ENCODE measurements at regions not wholly inside any gene's neighbourhood (a gene's known extent, or its start where the extent isn't known, plus 50 kb on each side); places are given as distances from the start of the nearest gene placed in this dataset.

- peak; percentile 13 for DNase-seq
- no peak for TF ChIP-seq CTCF (IDR thresholded peaks at IDR 0.05; ENCODE audit: low read depth, low read length, missing control alignments)
- no peak overlapping the region for H3K27ac ChIP-seq
- H3K36me3 ChIP-seq (replicated peaks): no peaks in the 10 kb centered on the region
- no peaks in the 10 kb centered on the region for H3K27me3 ChIP-seq (replicated peaks)
- no peak overlapping the region for H3K4me3 ChIP-seq (ENCODE audit: low read depth, low read length)
- in situ Hi-C loops (cut with HindIII; ENCODE audit: low pct_ligation_motif_present, low sequenced_read_pairs): no loop called here
Measured at GRCh38 chr3:63753567-63753966, 65.5 kb upstream of the C3orf49 start.

GRCh38 chr3:63753995-63754394 is 65.1 kb upstream of the C3orf49 start:
- TF ChIP-seq CTCF (IDR thresholded peaks at IDR 0.05; ENCODE audit: low read depth, low read length, missing control alignments): no peak

GRCh38 chr3:63762180-63762579 is 56.9 kb upstream of the C3orf49 start:
- Histone ChIP-seq H3K27me3 (replicated peaks) (no peaks in the 10 kb centered on the region), H3K36me3 (replicated peaks) (no peaks in the 10 kb centered on the region), H3K27ac (no peak overlapping the region), H3K4me3 (ENCODE audit: low read depth, low read length) (no peak overlapping the region)
- in situ Hi-C loops (cut with HindIII; ENCODE audit: low pct_ligation_motif_present, low sequenced_read_pairs): no loop called here
- no peak for DNase-seq
- TF ChIP-seq CTCF (IDR thresholded peaks at IDR 0.05; ENCODE audit: low read depth, low read length, missing control alignments): no peak

More at GRCh38 chr3:63753995-63754394, 65.1 kb upstream of the C3orf49 start:
- Histone ChIP-seq H3K4me3 (ENCODE audit: low read depth, low read length) (no peak overlapping the region), H3K36me3 (replicated peaks) (no peaks in the 10 kb centered on the region), H3K27ac (no peak overlapping the region), H3K27me3 (replicated peaks) (no peaks in the 10 kb centered on the region)
- in situ Hi-C loops (cut with HindIII; ENCODE audit: low pct_ligation_motif_present, low sequenced_read_pairs): no loop called here
- DNase-seq: no peak

GRCh38 chr3:63762934-63763550 is 56.1 kb upstream of the C3orf49 start:
- no peaks in the 10 kb centered on the region for H3K36me3 ChIP-seq (replicated peaks)
- in situ Hi-C loops (cut with HindIII; ENCODE audit: low pct_ligation_motif_present, low sequenced_read_pairs): no loop called here
- no peak overlapping the region for H3K27ac ChIP-seq
- TF ChIP-seq CTCF (IDR thresholded peaks at IDR 0.05; ENCODE audit: low read depth, low read length, missing control alignments): no peak
- no peaks in the 10 kb centered on the region for H3K27me3 ChIP-seq (replicated peaks)
- peak overlapping the region; percentile 4 for H3K4me3 ChIP-seq (ENCODE audit: low read depth, low read length)
- peak; percentile 11 for DNase-seq

- Histone ChIP-seq H3K27ac (no peak overlapping the region), H3K36me3 (replicated peaks) (no peaks in the 10 kb centered on the region), H3K4me3 (ENCODE audit: low read depth, low read length) (no peak overlapping the region), H3K27me3 (replicated peaks) (no peaks in the 10 kb centered on the region)
- no peak for TF ChIP-seq CTCF (IDR thresholded peaks at IDR 0.05; ENCODE audit: low read depth, low read length, missing control alignments)
- in situ Hi-C loops (cut with HindIII; ENCODE audit: low pct_ligation_motif_present, low sequenced_read_pairs): no loop called here
- DNase-seq: no peak
Measured at GRCh38 chr3:63764511-63764910, 54.6 kb upstream of the C3orf49 start.

GRCh38 chr3:63766261-63766660 is 52.8 kb upstream of the C3orf49 start:
- no peaks in the 10 kb centered on the region for H3K36me3 ChIP-seq (replicated peaks)
- in situ Hi-C loops (cut with HindIII; ENCODE audit: low pct_ligation_motif_present, low sequenced_read_pairs): no loop called here
- no peak overlapping the region for H3K4me3 ChIP-seq (ENCODE audit: low read depth, low read length)
- no peak for TF ChIP-seq CTCF (IDR thresholded peaks at IDR 0.05; ENCODE audit: low read depth, low read length, missing control alignments)
- DNase-seq: no peak
- H3K27ac ChIP-seq: no peak overlapping the region
- no peaks in the 10 kb centered on the region for H3K27me3 ChIP-seq (replicated peaks)
